NAMALWA (cell line): ENCODE measurements at regions not wholly inside any gene's neighbourhood (a gene's known extent, or its start where the extent isn't known, plus 50 kb on each side); places are given as distances from the start of the nearest gene placed in this dataset.
"Not testable (repeated sequence)": the region's sequence is repeated elsewhere in the genome, so short reads cannot be mapped to it uniquely, and the experiment has no call there.

Source experiments
- DNase-seq: peaks from one replicate; pipeline ENCODE4 v3.0.0-alpha.2; 2015; ENCODE audit warnings: low spot score

GRCh38 chr5:103724271-103724670 lies 161.7 kb upstream of the NUDT12 start:
- no peak for DNase-seq

DNA sequence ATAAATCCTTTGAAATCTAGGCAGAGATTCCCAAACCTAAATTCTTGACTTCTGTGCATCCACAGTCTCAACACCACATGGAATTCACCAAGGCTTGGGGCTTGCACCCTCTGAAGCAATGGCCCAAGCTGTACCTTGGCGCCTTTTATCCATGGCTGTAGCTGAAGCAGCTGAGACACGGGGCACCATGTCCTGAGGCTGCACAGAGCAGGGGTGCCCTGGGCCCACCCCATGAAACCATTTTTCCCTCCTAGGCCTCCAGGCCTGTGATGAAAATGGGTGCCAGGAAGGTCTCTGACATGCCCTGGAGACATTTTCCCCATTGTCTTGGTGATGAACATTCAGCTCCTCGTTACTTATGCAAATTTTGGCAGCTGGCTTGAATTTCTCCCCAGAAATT lies 158.6 kb upstream of the NUDT12 start:
- no peak for DNase-seq

DNA sequence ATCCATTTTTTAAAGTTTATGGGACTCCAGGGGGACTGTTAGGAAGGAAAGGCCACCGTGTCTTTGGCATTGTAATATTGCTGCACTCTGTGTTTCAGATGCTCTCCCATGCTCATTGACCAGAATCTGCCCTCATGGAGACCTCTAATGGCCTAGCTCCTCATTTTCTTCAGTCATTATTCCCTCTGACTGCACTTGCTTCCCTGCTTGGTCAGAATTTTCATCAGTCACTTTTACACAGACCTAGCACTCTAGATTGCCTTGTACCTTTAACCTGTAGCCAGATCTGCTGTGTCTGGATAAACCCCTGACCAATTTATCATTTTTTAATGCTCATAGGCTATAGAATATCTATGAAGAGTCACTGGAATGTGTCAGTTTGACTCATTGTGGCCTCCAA lies 155.5 kb upstream of the NUDT12 start:
- DNase-seq, result no peak

DNA sequence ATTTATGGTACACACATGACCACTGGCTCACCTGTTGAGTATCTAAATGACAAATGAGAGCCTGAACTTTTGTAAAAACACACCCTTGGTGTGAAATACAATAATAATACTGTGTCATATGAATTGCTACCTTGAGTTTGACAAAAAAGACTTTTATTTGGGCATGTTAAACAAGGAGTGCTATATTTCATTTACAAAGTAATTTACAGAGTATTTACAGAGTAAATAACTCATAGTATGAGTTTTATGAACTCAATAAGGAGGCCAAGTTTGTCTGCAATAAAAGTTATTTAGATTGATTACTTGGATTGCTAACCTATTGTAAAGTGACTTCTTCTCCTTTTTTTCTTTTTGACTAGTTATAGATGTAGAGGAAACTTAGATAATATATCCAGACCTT lies 146.0 kb upstream of the NUDT12 start:
- DNase-seq, result no peak

DNA sequence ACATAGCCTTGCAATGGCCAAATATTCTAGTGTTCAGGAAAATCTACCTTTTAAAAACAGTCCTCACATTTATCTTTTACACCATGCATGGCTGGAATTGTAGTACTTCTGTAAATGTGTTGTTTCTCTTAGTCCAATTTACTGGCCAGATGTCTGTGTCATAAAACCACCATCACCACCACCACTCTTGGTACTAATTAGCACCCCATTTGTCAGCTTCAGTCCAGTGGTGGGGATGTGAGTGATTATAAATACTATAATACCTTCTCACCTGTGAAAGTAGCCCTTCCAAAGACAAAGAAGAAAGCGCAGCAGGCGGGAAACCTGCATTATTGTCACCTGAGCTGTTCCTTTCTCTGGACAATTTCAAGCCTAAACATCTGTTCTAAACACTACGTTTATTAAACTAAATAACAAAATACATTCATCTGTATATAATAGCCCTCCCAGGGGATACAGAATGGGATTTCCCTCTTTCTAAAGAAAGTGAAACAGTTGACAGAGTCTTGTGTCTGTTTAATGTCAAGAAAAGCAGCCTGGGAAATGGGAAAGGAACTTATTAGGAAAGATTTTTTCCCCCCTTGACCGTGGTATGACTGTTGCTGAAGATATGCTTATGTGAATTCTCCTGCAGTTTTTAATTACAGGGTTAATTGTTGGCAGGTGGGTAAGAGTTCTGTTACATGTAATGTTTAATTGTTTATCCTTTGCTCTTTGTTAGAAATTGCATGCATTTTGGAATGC lies 144.5 kb upstream of the NUDT12 start:
- DNase-seq, result no peak

GRCh38 chr5:103703617-103704016 lies 141.0 kb upstream of the NUDT12 start:
- no peak for DNase-seq

GRCh38 chr5:103693517-103693916 lies 130.9 kb upstream of the NUDT12 start:
- DNase-seq, result no peak

GRCh38 chr5:103690676-103691075 lies 128.1 kb upstream of the NUDT12 start:
- DNase-seq, result no peak

DNA sequence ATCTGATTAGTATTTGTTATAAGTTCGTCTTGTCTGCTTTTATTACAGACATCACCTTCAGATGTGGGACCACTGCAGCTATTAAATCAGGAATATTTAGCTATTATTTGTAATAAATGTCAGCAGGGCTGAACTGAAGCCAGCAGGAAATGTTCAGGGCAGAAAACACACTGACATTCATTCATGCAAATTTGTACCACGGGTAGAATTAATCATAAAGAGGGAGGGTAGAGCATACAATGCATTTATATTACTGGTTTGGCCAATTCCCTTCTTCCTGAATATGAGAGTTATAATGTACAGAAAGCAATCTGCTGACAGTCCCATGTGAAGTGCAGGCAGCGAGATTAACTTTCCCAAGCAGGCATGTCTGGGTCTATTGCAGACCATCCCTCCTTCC lies 117.3 kb upstream of the NUDT12 start:
- DNase-seq, result no peak

DNA sequence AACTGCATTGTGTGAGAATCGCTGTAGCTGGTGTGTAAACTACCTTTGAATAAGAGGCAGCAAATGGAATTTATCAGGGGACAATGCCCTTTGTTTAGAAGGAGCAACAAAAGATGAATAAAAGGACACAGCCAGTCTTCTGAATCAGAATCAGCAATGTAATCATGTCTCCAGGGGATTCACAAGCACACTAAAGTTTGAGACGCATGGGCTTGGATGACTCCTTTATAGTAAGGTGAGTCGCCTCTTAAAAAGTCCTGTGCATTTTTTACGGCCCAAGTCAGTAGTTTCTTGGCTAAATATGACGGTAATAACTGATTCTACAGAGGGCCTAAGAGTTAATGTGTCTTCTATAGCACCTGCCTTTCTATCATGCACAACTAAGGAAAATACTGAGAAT lies 113.6 kb upstream of the NUDT12 start:
- DNase-seq, result not testable (repeated sequence)

- no peak for DNase-seq
Observed at GRCh38 chr5:103674739-103675138, 112.2 kb upstream of the NUDT12 start.

GRCh38 chr5:103674251-103674650 lies 111.7 kb upstream of the NUDT12 start:
- DNase-seq, result no peak

- no peak for DNase-seq
Observed at GRCh38 chr5:103669615-103670014, 107.0 kb upstream of the NUDT12 start.

DNA sequence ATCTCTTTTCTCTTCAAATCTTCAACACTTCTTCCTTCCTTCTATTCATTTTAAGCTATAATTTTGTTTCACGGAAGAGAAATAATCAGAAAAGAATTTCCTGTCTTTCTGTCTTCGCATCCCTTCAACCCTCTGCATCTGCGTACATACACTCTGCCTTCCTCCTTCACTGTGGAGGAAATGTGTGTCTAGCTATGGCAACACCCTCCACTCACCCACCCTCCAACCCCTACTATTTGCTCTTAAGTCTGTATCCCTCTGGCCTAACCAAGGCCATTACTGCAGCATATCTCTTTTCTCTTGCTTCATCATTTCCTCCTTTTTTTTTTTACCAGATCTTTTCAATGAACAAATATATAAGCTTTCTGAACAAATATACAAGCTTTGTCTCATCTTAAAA lies 105.7 kb upstream of the NUDT12 start:
- DNase-seq, result no peak

- DNase-seq, result no peak
Observed at GRCh38 chr5:103667068-103667467, 104.5 kb upstream of the NUDT12 start.

- no peak for DNase-seq
Observed at GRCh38 chr5:103657301-103657700, 94.7 kb upstream of the NUDT12 start.

- DNase-seq, result no peak
Observed at GRCh38 chr5:103648086-103648485, 85.5 kb upstream of the NUDT12 start.

DNA sequence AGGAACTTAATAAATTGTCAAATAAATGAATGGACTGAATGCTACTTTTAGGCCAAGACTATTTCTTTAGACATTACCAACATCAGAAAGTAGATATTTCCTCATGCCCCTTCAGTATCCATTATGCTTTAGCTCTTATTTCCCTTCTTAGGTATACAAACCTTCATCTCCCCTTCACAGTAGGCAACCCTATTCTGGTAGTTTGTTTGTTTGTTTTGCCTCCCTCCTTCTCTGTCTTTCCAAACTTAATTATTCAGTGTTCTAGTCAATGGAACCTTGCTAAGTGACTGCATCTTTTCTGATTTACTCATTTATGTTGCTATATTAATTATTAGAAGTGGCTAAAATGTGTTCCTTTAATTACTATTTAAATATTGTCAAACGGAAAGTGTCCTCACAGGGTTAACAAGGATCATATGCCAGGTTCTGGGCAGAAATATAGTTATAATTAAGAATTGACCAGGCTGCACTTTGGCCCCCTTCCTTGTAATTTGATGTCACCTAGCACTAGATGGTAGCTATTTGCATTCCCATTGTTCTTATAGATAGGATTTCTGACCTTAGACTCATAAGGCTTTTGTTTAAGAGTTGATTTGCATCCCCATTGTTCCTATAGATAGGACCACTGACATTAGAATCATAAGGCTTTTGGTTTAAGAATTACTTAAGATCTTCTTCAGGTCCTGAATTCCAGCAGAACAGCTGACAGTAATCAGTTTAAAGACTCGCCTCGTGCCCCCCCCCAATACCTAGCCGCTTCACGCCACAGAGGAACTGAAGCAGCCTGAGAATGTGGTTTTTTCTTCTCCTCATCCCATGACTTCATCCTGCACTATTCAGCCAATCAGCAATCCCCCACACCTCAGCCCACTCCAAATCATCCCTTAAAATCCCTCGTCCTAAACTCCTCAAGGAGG lies 84.4 kb upstream of the NUDT12 start:
- no peak for DNase-seq

DNA sequence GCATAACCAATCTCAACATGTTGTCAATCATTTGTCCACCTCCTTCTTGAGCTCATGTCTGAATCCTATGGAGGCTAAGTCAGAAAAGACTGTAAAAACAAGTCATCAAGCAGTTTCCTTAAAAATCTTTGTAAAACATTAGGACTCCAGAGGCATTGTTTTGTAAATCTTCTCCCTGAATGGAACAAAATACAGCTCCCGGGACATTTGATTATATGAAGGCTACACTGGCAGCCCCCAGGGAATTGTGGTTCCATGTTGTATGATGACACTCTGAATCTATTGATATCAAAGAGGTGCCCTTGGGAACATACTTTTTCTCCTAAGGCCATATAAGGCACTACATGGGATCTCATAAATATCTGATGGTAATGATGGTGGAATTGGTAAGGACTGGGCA lies 83.2 kb upstream of the NUDT12 start:
- DNase-seq, result no peak

DNA sequence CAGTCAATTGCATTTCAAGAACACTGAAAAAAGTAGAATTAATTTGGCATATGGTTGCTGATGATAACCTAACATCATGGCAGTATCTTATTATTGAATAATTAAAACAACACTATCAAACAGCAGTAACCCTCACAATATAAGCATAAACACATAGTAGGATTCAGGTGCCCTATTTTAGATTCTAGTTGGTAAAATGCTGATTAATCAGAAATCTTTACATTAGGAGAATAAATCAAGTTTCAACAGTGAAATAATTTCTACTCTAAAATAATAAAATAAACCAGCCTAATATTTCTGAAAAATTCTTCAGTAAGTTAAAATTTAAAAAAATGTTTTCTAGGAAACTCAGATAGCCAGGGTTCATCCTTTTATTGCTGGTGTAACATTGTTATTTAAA lies 76.4 kb upstream of the NUDT12 start:
- no peak for DNase-seq

DNA sequence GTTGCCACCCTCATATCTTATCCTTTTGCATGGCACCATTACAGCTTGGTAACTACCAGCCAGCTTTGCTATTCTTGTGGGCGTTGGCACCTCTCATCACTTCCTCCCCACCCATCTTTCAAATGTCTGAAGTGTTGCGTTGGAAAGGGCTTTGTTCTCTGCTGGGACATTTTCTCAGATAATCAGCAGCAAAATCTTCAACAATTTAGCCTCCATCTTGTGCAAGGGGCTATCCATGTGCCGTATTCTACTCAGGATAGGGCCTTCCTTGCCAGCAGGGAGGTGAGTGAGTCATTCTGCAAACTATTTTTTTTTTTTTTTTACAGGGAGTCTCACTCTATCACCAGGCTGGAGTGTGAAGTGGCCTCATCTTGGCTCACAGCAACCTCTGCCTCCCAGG lies 62.1 kb upstream of the NUDT12 start:
- DNase-seq, result no peak

DNA sequence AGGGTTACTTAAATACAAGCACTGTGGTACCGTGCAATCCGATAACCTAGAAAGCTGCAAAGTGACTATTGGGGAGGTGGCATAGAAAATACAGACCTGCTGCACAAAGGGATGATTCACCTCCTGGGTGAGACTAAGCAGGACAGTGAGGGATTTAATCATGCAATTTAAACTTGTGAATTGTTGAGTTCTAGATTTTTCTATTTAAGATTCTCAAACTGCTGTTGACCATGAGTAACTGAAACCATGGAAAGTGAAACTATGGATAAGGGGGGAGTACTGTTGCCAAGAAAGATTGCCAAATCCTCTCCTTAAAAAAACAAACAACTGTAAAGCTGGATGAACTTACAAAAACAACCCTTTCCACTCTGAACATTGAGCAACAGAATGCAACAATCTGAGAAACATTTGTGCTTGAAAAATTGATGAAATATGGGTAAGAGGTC lies 61.5 kb upstream of the NUDT12 start:
- DNase-seq, result no peak

GRCh38 chr5:103623425-103623824 lies 60.8 kb upstream of the NUDT12 start:
- DNase-seq, result no peak
